Type B pancreatic cell (in vitro differentiated cells): ENCODE measurements at regions not wholly inside any gene's neighbourhood (a gene's known extent, or its start where the extent isn't known, plus 50 kb on each side); places are given as distances from the start of the nearest gene placed in this dataset.
"Not testable (repeated sequence)": the region's sequence is repeated elsewhere in the genome, so short reads cannot be mapped to it uniquely, and the experiment has no call there.

Experiments
- DNase-seq: peaks from one replicate; pipeline ENCODE4 v3.0.0; 2021; ENCODE audit warnings: mixed read lengths; ENCODE audit not compliant: unreplicated experiment; ENCODE audit errors: extremely low spot score
- H3K27ac Mint-ChIP-seq: 2 replicates; pipeline ENCODE4 v1.8.0; 2021; ENCODE audit warnings: mild to moderate bottlenecking, mixed read lengths
- H3K27me3 Mint-ChIP-seq: 2 replicates; pipeline ENCODE4 v1.8.0; 2021; ENCODE audit warnings: mixed read lengths
- H3K36me3 Mint-ChIP-seq: 2 replicates; pipeline ENCODE4 v1.8.0; 2021; ENCODE audit warnings: mixed read lengths
- H3K4me1 Mint-ChIP-seq: one replicate; pipeline ENCODE4 v1.8.0; 2021; ENCODE audit warnings: mixed read lengths; ENCODE audit not compliant: unreplicated experiment
- H3K4me3 Mint-ChIP-seq: 2 replicates; pipeline ENCODE4 v1.8.0; 2021; ENCODE audit warnings: mild to moderate bottlenecking, mixed read lengths
- H3K9me3 Mint-ChIP-seq: 2 replicates; pipeline ENCODE4 v1.8.0; 2021; ENCODE audit warnings: mixed read lengths
- CTCF ChIP-seq: fragments of 200-600 bp; sonication (generic); conservative IDR thresholded peaks from 2 replicates; pipeline ENCODE4 v1.5.0; 2021; ENCODE audit warnings: antibody characterized with exemption, mild to moderate bottlenecking

DNA sequence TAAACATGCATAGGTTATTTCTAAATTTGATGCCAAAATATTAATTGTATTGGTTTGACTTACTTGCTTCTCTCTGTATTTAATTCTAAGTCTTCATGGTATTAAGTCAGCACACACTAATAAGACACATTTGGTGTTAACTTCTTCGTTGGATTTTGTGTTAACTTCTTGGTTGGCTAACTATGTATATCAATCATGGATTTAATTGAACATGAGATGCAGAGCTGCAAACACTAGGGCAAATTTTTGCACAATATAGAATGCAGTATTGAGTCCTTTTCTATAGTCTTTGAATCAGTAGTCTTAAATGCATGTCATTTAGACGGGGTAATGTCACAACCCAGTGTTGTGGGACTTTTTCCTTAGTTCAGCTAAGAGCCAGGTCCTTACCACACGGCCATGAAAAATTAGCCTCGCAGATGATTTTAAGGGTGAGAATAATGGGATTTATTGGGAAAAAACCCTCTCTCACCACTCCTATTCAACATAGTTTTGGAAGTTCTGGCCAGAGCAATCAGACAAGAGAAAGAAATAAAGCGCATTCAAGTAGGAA is 142.9 kb upstream of the TRIM24 start:
- Mint-ChIP-seq H3K9me3 (peaks cover 15% of the 10 kb centered on the region), H3K27me3 (no peaks in the 10 kb centered on the region), H3K36me3 (peaks cover 6% of the 10 kb centered on the region), H3K27ac (peak overlapping the region; percentile 43), H3K4me1 (peaks cover 18% of the 10 kb centered on the region), H3K4me3 (no peak overlapping the region)
- TF ChIP-seq CTCF = no peak
- no peak for DNase-seq

- H3K9me3 Mint-ChIP-seq = peaks cover 25% of the 10 kb centered on the region
- H3K27ac Mint-ChIP-seq = no peak overlapping the region
- no peak for TF ChIP-seq CTCF
- no peak overlapping the region for H3K4me3 Mint-ChIP-seq
- no peak for DNase-seq
- H3K27me3 Mint-ChIP-seq = no peaks in the 10 kb centered on the region
- peaks cover 8% of the 10 kb centered on the region for H3K36me3 Mint-ChIP-seq
- no peaks in the 10 kb centered on the region for H3K4me1 Mint-ChIP-seq
Observed at GRCh38 chr7:138324941-138325340, 135.1 kb upstream of the TRIM24 start.

GRCh38 chr7:138325434-138325833 is 134.6 kb upstream of the TRIM24 start:
- Mint-ChIP-seq H3K27ac (no peak overlapping the region), H3K27me3 (no peaks in the 10 kb centered on the region)
- no peak for DNase-seq

DNA sequence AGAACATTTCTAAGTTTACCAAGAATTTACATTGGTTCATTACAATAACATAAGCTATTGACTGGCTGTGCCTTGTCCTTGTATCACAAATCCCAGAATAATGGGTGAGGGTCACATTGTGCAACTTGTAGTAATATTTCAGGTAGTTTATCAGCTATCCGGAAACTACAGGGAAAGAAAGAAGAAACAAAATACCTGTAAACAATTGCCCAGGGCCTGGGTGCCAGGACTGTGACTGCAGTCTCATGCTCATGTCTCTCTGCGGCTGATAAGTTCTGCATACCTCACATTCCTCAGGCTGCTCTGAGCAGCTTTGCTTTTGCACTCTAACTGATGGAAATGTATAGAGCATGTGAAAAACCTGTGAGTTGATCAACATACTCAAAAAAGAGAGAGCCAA is 131.8 kb upstream of the TRIM24 start:
- Mint-ChIP-seq H3K27ac (peak overlapping the region; percentile 9), H3K36me3 (peaks cover 12% of the 10 kb centered on the region)

More at GRCh38 chr7:138325434-138325833, 134.6 kb upstream of the TRIM24 start:
- TF ChIP-seq CTCF = no peak
- peaks cover 8% of the 10 kb centered on the region for H3K36me3 Mint-ChIP-seq
- H3K4me1 Mint-ChIP-seq = no peaks in the 10 kb centered on the region
- peaks cover 25% of the 10 kb centered on the region for H3K9me3 Mint-ChIP-seq
- no peak overlapping the region for H3K4me3 Mint-ChIP-seq

GRCh38 chr7:138332850-138333249 is 127.2 kb upstream of the TRIM24 start:
- peaks cover 14% of the 10 kb centered on the region for H3K9me3 Mint-ChIP-seq
- not testable (repeated sequence) for H3K4me1 Mint-ChIP-seq, DNase-seq, H3K27ac Mint-ChIP-seq, H3K4me3 Mint-ChIP-seq, H3K27me3 Mint-ChIP-seq
- peaks cover 12% of the 10 kb centered on the region for H3K36me3 Mint-ChIP-seq

More for the DNA sequence above, 131.8 kb upstream of the TRIM24 start:
- Mint-ChIP-seq H3K9me3 (peaks cover 25% of the 10 kb centered on the region), H3K27me3 (no peaks in the 10 kb centered on the region), H3K4me1 (no peaks in the 10 kb centered on the region), H3K4me3 (no peak overlapping the region)
- no peak for DNase-seq
- TF ChIP-seq CTCF = no peak

GRCh38 chr7:138338361-138338760 is 121.7 kb upstream of the TRIM24 start:
- peaks cover 27% of the 10 kb centered on the region for H3K9me3 Mint-ChIP-seq
- H3K36me3 Mint-ChIP-seq = no peaks in the 10 kb centered on the region
- no peak for DNase-seq
- no peaks in the 10 kb centered on the region for H3K27me3 Mint-ChIP-seq
- H3K4me3 Mint-ChIP-seq = no peak overlapping the region
- H3K27ac Mint-ChIP-seq = no peak overlapping the region
- H3K4me1 Mint-ChIP-seq = no peaks in the 10 kb centered on the region
- no peak for TF ChIP-seq CTCF

DNA sequence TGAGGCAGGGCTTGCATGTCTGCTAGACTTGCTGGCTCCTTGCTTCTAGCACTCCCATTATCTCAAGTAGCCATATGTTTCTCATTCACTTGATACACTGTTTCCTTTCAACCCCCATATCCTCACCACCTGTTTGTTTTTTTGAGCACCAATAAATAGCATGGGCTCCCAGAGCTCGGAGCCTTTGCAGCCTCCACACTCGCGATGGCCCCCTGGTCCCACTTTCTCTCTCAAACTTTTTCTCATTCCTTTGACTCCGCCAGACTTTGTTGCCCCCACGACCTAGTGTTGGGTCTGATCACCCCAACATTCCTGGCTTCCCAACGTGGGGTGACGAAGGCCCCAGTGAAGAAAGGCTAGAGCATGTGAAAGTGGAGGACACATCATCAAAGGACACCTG is 120.8 kb upstream of the TRIM24 start:
- H3K4me1 Mint-ChIP-seq, H3K27ac Mint-ChIP-seq, H3K36me3 Mint-ChIP-seq, H3K27me3 Mint-ChIP-seq, H3K4me3 Mint-ChIP-seq, DNase-seq: not testable (repeated sequence)
- peaks cover 27% of the 10 kb centered on the region for H3K9me3 Mint-ChIP-seq
